ENCODE measurements at regions not wholly inside any gene's neighbourhood (a gene's known extent, or its start where the extent isn't known, plus 50 kb on each side); places are given as distances from the start of the nearest gene placed in this dataset.

GRCh38 chr9:16082796-16083195 lies 530.0 kb downstream of the CCDC171 start:
- Histone ChIP-seq H3K79me2 (ENCODE audit: insufficient read depth) (no peaks in the 10 kb centered on the region), H3K4me1 (ENCODE audit: control insufficient read depth in 1 of 2, insufficient read depth in 2 of 2, low read depth in 1 of 2, low read length in 1 of 2) (no peaks in the 10 kb centered on the region; a peak in 1 of 4 replicates)
- CTCF ChIA-PET, result interaction anchor here (1.3 kb wide), 1 partner anchor 209 kb away, joined by 4 read pairs; no protein-coding TSS in a partner anchor

GRCh38 chr9:16085167-16085726 lies 532.4 kb downstream of the CCDC171 start:
- Histone ChIP-seq H3K4me3 (ENCODE audit: low read depth in 2 of 2, low read length in 1 of 2) (no peak overlapping the region), H3K27ac (ENCODE audit: low read depth in 2 of 2, low read length in 1 of 2) (no peak overlapping the region), H3K36me3 (replicated peaks in 1 of 2; ENCODE audit: control insufficient read depth in 1 of 2, insufficient read depth in 2 of 2, low read length in 1 of 2) (no peaks in the 10 kb centered on the region), H3K9ac (no peak overlapping the region), H3K27me3 (ENCODE audit: insufficient read depth) (no peaks in the 10 kb centered on the region), H3K4me1 (ENCODE audit: control insufficient read depth in 1 of 2, insufficient read depth in 2 of 2, low read depth in 1 of 2, low read length in 1 of 2) (no peaks in the 10 kb centered on the region; a peak in 1 of 4 replicates), H2AFZ (ENCODE audit: low read depth) (no peak overlapping the region), H3K9me3 (0 out of 2 replicates have a peak, but pooled peaks cover 4% of the 10 kb centered on the region), H3F3A (replicated peaks; ENCODE audit: insufficient read depth) (no peaks in the 10 kb centered on the region), H3K79me2 (ENCODE audit: insufficient read depth) (no peaks in the 10 kb centered on the region), H3K9me2 (no peaks in the 10 kb centered on the region), H3K4me2 (no peak overlapping the region), H4K20me1 (ENCODE audit: insufficient read depth) (no peaks in the 10 kb centered on the region)
- WGBS (ENCODE audit: low lambda C conversion rate), result 69% methylated on average over 5 of the region's 5 CpGs
- ChIA-PET CTCF (interaction anchor here (0.7 to 1.2 kb wide), 2 partner anchors 14 to 24 kb away, joined by 4 to 5 read pairs; no protein-coding TSS in a partner anchor), POLR2A (no interaction called here)
- no peak for DNase-seq
- no peak for TF ChIP-seq TEAD4 (IDR thresholded peaks at IDR 0.05; ENCODE audit: borderline replicate concordance, insufficient read depth)
- TF ChIP-seq GABPA (IDR thresholded peaks at IDR 0.05; ENCODE audit: low read depth), result no peak
- TF ChIP-seq FOXJ3 (CRISPR knock-in tag; IDR thresholded peaks at IDR 0.05), result no peak
- TF ChIP-seq, protein P1, sequence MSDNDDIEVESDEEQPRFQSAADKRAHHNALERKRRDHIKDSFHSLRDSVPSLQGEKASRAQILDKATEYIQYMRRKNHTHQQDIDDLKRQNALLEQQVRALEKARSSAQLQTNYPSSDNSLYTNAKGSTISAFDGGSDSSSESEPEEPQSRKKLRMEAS (IDR thresholded peaks at IDR 0.05; ENCODE audit: low read depth), result no peak
- TF ChIP-seq REST (IDR thresholded peaks at IDR 0.05; ENCODE audit: low read depth, low read length), result no peak
- TF ChIP-seq RAD21 (IDR thresholded peaks at IDR 0.05; ENCODE audit: low read length), result no peak
- TF ChIP-seq, protein P2, sequence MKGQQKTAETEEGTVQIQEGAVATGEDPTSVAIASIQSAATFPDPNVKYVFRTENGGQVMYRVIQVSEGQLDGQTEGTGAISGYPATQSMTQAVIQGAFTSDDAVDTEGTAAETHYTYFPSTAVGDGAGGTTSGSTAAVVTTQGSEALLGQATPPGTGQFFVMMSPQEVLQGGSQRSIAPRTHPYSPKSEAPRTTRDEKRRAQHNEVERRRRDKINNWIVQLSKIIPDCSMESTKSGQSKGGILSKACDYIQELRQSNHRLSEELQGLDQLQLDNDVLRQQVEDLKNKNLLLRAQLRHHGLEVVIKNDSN (IDR thresholded peaks at IDR 0.05; ENCODE audit: borderline replicate concordance, low read depth), result no peak
- TF ChIP-seq IRF3 (IDR thresholded peaks at IDR 0.05; ENCODE audit: low read depth, low read length), result no peak
- no peak for TF ChIP-seq RCOR1 (IDR thresholded peaks at IDR 0.05; ENCODE audit: low read length)
- TF ChIP-seq RXRA (IDR thresholded peaks at IDR 0.05; ENCODE audit: borderline replicate concordance, low read depth), result no peak
- no peak for TF ChIP-seq JUND (IDR thresholded peaks at IDR 0.05)
- TF ChIP-seq SIN3A (IDR thresholded peaks at IDR 0.05; ENCODE audit: borderline replicate concordance, low read depth, low read length), result no peak
- no peak for TF ChIP-seq NRF1 (IDR thresholded peaks at IDR 0.05; ENCODE audit: low read depth, low read length)

More at GRCh38 chr9:16082796-16083195, 530.0 kb downstream of the CCDC171 start:
- Histone ChIP-seq H3K9ac (no peak overlapping the region), H3K27me3 (ENCODE audit: insufficient read depth) (no peaks in the 10 kb centered on the region), H2AFZ (ENCODE audit: low read depth) (no peak overlapping the region), H3K27ac (ENCODE audit: low read depth in 2 of 2, low read length in 1 of 2) (no peak overlapping the region), H3K4me3 (ENCODE audit: low read depth in 2 of 2, low read length in 1 of 2) (no peak overlapping the region), H3F3A (replicated peaks; ENCODE audit: insufficient read depth) (no peaks in the 10 kb centered on the region), H3K9me3 (no peaks in the 10 kb centered on the region), H4K20me1 (ENCODE audit: insufficient read depth) (no peaks in the 10 kb centered on the region), H3K36me3 (replicated peaks in 1 of 2; ENCODE audit: control insufficient read depth in 1 of 2, insufficient read depth in 2 of 2, low read length in 1 of 2) (no peaks in the 10 kb centered on the region), H3K9me2 (no peaks in the 10 kb centered on the region), H3K4me2 (no peak overlapping the region)
- DNase-seq, result no peak
- no peak for TF ChIP-seq IRF3 (IDR thresholded peaks at IDR 0.05; ENCODE audit: low read depth, low read length)
- TF ChIP-seq, protein P3, sequence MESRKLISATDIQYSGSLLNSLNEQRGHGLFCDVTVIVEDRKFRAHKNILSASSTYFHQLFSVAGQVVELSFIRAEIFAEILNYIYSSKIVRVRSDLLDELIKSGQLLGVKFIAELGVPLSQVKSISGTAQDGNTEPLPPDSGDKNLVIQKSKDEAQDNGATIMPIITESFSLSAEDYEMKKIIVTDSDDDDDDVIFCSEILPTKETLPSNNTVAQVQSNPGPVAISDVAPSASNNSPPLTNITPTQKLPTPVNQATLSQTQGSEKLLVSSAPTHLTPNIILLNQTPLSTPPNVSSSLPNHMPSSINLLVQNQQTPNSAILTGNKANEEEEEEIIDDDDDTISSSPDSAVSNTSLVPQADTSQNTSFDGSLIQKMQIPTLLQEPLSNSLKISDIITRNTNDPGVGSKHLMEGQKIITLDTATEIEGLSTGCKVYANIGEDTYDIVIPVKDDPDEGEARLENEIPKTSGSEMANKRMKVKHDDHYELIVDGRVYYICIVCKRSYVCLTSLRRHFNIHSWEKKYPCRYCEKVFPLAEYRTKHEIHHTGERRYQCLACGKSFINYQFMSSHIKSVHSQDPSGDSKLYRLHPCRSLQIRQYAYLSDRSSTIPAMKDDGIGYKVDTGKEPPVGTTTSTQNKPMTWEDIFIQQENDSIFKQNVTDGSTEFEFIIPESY (IDR thresholded peaks at IDR 0.05; ENCODE audit: borderline replicate concordance, low read depth), result no peak
- POLR2A ChIA-PET, result no interaction called here
- 88% methylated on average over 1 of the region's 1 CpG for WGBS (ENCODE audit: low lambda C conversion rate)

Measured in SK-N-SH (cell line).